IMR-90 (cell line): ENCODE measurements at regions not wholly inside any gene's neighbourhood (a gene's known extent, or its start where the extent isn't known, plus 50 kb on each side); places are given as distances from the start of the nearest gene placed in this dataset.

Experiments
- ATAC-seq: fragments of 200-7000 bp; cut with Tn5 transposase; 2 replicates; pipeline ENCODE4 v1.9.1; 2020; ENCODE audit warnings: low read depth, mild to moderate bottlenecking, moderate library complexity
- BruUV-seq: library from RNA; stranded (reverse); fragments of 400-500 nt; replicated peaks from 2 replicates; lab custom pipeline; 2021; lab: Mats Ljungman, UMichigan
- CTCF ChIA-PET: fragments of 300-600 bp; formaldehyde crosslinking; extraction: SDS; loops from one replicate; lab custom pipeline; 2021; ENCODE audit warnings: antibody characterized with exemption; lab: Yijun Ruan, JAX
- POLR2A ChIA-PET: fragments of 300-600 bp; sonication (Branson Sonifier 250); formaldehyde crosslinking; loops from one replicate; lab custom pipeline; 2022; ENCODE audit warnings: antibody characterized with exemption; ENCODE audit not compliant: unreplicated experiment; lab: Charles Lee
- DNase-seq: peaks from one replicate; pipeline ENCODE4 v3.0.0; 2013
- H2AFZ ChIP-seq: replicated peaks from 2 replicates; pipeline ENCODE3; 2013; ENCODE audit warnings: low read length, mild to moderate bottlenecking; ENCODE audit not compliant: poor library complexity
- H2AK5ac ChIP-seq: 2 replicates; pipeline ENCODE4 v1.6.1; 2013; ENCODE audit warnings: low read depth, low read length, inconsistent platforms
- H2AK9ac ChIP-seq: replicated peaks from 2 replicates; pipeline ENCODE3; 2013; ENCODE audit warnings: mild to moderate bottlenecking, low read depth, low read length, moderate library complexity; ENCODE audit not compliant: poor library complexity
- H2BK120ac ChIP-seq: 2 replicates; pipeline ENCODE4 v1.6.1; 2013; ENCODE audit warnings: low read depth, low read length, inconsistent platforms
- H2BK15ac ChIP-seq: 3 replicates; pipeline ENCODE4 v1.6.1; 2013; ENCODE audit warnings: low read depth, low read length, inconsistent platforms
- H2BK20ac ChIP-seq: 2 replicates; pipeline ENCODE4 v1.6.1; 2013; ENCODE audit warnings: low read depth, mild to moderate bottlenecking, inconsistent platforms, low read length, moderate library complexity
- H2BK5ac ChIP-seq: 2 replicates; pipeline ENCODE4 v1.6.1; 2013; ENCODE audit warnings: mild to moderate bottlenecking, low read depth, low read length, inconsistent platforms; ENCODE audit not compliant: poor library complexity, severe bottlenecking
- H3K14ac ChIP-seq: replicated peaks from 2 replicates; pipeline ENCODE4 v1.6.1; 2013; ENCODE audit warnings: low read depth, low read length, inconsistent platforms
- H3K18ac ChIP-seq: 2 replicates; pipeline ENCODE4 v1.6.1; 2013; ENCODE audit warnings: low read depth, low read length, control low read depth
- H3K23ac ChIP-seq: 2 replicates; pipeline ENCODE4 v1.6.1; 2013; ENCODE audit warnings: low read depth, low read length, inconsistent platforms
- H3K27ac ChIP-seq: 2 replicates; pipeline ENCODE4 v1.5.1; 2013; ENCODE audit warnings: mild to moderate bottlenecking, control low read depth, low read length; ENCODE audit not compliant: insufficient read depth
- H3K27me3 ChIP-seq: 2 replicates; pipeline ENCODE4 v1.6.1; 2013; ENCODE audit warnings: low read length; ENCODE audit not compliant: control insufficient read depth, insufficient read depth
- H3K36me3 ChIP-seq: 2 replicates; pipeline ENCODE4 v1.6.1; 2013; ENCODE audit warnings: low read length, mixed read lengths; ENCODE audit not compliant: control insufficient read depth, insufficient read depth
- H3K4ac ChIP-seq: 2 replicates; pipeline ENCODE4 v1.6.1; 2013; ENCODE audit warnings: low read depth, low read length, inconsistent platforms
- H3K4me1 ChIP-seq: 2 replicates; pipeline ENCODE4 v1.6.1; 2013; ENCODE audit warnings: low read length, mixed read lengths; ENCODE audit not compliant: control insufficient read depth, insufficient read depth
- H3K4me2 ChIP-seq: 2 replicates; pipeline ENCODE4 v1.6.1; 2013; ENCODE audit warnings: low read depth, mild to moderate bottlenecking, control low read depth, low read length, moderate library complexity
- H3K4me3 ChIP-seq: 2 replicates; pipeline ENCODE4 v1.5.1; 2013; ENCODE audit warnings: low read depth, mild to moderate bottlenecking, control low read depth, low read length, moderate library complexity; ENCODE audit not compliant: insufficient read depth
- H3K56ac ChIP-seq: 2 replicates; pipeline ENCODE4 v1.6.1; 2013; ENCODE audit warnings: low read length, inconsistent platforms; ENCODE audit not compliant: insufficient read depth; ENCODE audit errors: extremely low read depth
- H3K79me1 ChIP-seq, 2 experiments: 2 replicates each; pipeline ENCODE4 v1.6.1; 2013; ENCODE audit warnings: low read length in 2 of 2, inconsistent platforms in 1 of 2, low read depth in 1 of 2
- H3K9ac ChIP-seq: 2 replicates; pipeline ENCODE4 v1.6.1; 2013; ENCODE audit warnings: low read depth, low read length, control low read depth
- H3K9me1 ChIP-seq: 2 replicates; pipeline ENCODE4 v1.6.1; 2013; ENCODE audit warnings: low read length, inconsistent platforms; ENCODE audit not compliant: insufficient read depth
- H3K9me3 ChIP-seq: 2 replicates; pipeline ENCODE4 v1.6.1; 2013; ENCODE audit warnings: low read length; ENCODE audit not compliant: control insufficient read depth, insufficient read depth
- H4K20me1 ChIP-seq: 2 replicates; pipeline ENCODE4 v1.6.1; 2013; ENCODE audit warnings: low read length, inconsistent platforms; ENCODE audit not compliant: insufficient read depth
- H4K5ac ChIP-seq: 2 replicates; pipeline ENCODE4 v1.6.1; 2013; ENCODE audit warnings: mild to moderate bottlenecking, low read depth, low read length, control low read depth
- H4K8ac ChIP-seq, 2 experiments: 2 replicates each; pipeline ENCODE4 v1.6.1; 2013; ENCODE audit warnings: low read depth in 2 of 2, low read length in 2 of 2, control low read depth in 1 of 2, inconsistent platforms in 1 of 2
- H4K91ac ChIP-seq: 2 replicates; pipeline ENCODE4 v1.6.1; 2013; ENCODE audit warnings: low read depth, low read length, inconsistent platforms; ENCODE audit not compliant: insufficient read depth
- BHLHE40 ChIP-seq: fragments of 150-350 bp; IDR thresholded peaks from 2 replicates; pipeline ENCODE4 v1.6.1; 2016; ENCODE audit warnings: mild to moderate bottlenecking, low read depth, low read length
- CEBPB ChIP-seq: IDR thresholded peaks from 2 replicates; pipeline ENCODE4 v1.6.1; 2012; ENCODE audit warnings: low read depth, low read length, improper control_type of control experiment
- CHD1 ChIP-seq: IDR thresholded peaks from 2 replicates; pipeline ENCODE4 v1.6.1; 2012; ENCODE audit warnings: low read depth, low read length, improper control_type of control experiment
- FOS ChIP-seq: fragments of 150-350 bp; IDR thresholded peaks from 2 replicates; pipeline ENCODE4 v1.6.1; 2016; ENCODE audit warnings: low read depth, low read length
- MAFK ChIP-seq: IDR thresholded peaks from 2 replicates; pipeline ENCODE4 v1.6.1; 2012; ENCODE audit warnings: low read depth, low read length, improper control_type of control experiment
- MAZ ChIP-seq: IDR thresholded peaks from 2 replicates; pipeline ENCODE4 v1.6.1; 2012; ENCODE audit warnings: low read depth, mild to moderate bottlenecking, low read length, improper control_type of control experiment, moderate library complexity, borderline replicate concordance
- MXI1 ChIP-seq: IDR thresholded peaks from 2 replicates; pipeline ENCODE4 v1.6.1; 2012; ENCODE audit warnings: low read depth, mild to moderate bottlenecking, low read length, moderate library complexity, borderline replicate concordance
- NFE2L2 ChIP-seq: fragments of 150-350 bp; IDR thresholded peaks from 2 replicates; pipeline ENCODE4 v1.6.1; 2016; ENCODE audit warnings: low read depth, mild to moderate bottlenecking, low read length
- POLR2A ChIP-seq: IDR thresholded peaks from 2 replicates; pipeline ENCODE4 v1.6.1; 2012; ENCODE audit warnings: mild to moderate bottlenecking, low read depth, low read length
- RAD21 ChIP-seq: IDR thresholded peaks from 2 replicates; pipeline ENCODE4 v1.6.1; 2012; ENCODE audit warnings: low read length, improper control_type of control experiment
- RCOR1 ChIP-seq: IDR thresholded peaks from 2 replicates; pipeline ENCODE4 v1.6.1; 2012; ENCODE audit warnings: mild to moderate bottlenecking, low read length, improper control_type of control experiment; ENCODE audit not compliant: insufficient replicate concordance
- RFX5 ChIP-seq: IDR thresholded peaks from 2 replicates; pipeline ENCODE4 v1.8.0; 2012; ENCODE audit warnings: low read depth, mild to moderate bottlenecking, low read length, moderate library complexity
- SMC3 ChIP-seq: fragments of 150-350 bp; IDR thresholded peaks from 2 replicates; pipeline ENCODE4 v1.6.1; 2016; ENCODE audit warnings: low read depth, mild to moderate bottlenecking, antibody characterized with exemption, low read length, moderate library complexity
- WGBS, 2 experiments: methylation state at CpG; one replicate each; pipeline versions ENCODE4 v1.1.5 to v1.1.7; 2013; ENCODE audit warnings: missing lambda C conversion rate in 2 of 2; ENCODE audit not compliant: insufficient read length in 1 of 2; ENCODE audit errors: extremely low coverage in 2 of 2; 5-methylcytosine and 5-hydroxymethylcytosine counted together
- dilution Hi-C: fragments of 300-500 bp; cut with HindIII; formaldehyde crosslinking; loops from one replicate; pipeline ENCODE4 v1.14.3; 2018; ENCODE audit warnings: low sequenced_read_pairs; ENCODE audit not compliant: unreplicated experiment
- in situ Hi-C: fragments of 300-500 bp; cut with MboI; formaldehyde crosslinking; loops from 3 replicates; pipeline ENCODE4 v1.14.3; 2019; ENCODE audit warnings: low sequenced_read_pairs, inconsistent platforms, mixed read lengths
- intact Hi-C: fragments of 100-400 bp; cut with micrococcal nuclease; formaldehyde crosslinking; loops from 2 replicates; pipeline ENCODE4 v1.10.0; 2022
- TF ChIP-seq, protein P1 (sequence below): fragments of 150-350 bp; IDR thresholded peaks from 2 replicates; pipeline ENCODE4 v1.6.1; 2017; ENCODE audit warnings: mild to moderate bottlenecking, antibody characterized with exemption, low read length, low read depth
- TF ChIP-seq, protein P2 (sequence below): fragments of 150-350 bp; IDR thresholded peaks from 2 replicates; pipeline ENCODE4 v1.6.1; 2016; ENCODE audit warnings: low read depth, mild to moderate bottlenecking, low read length, moderate library complexity, borderline replicate concordance
- TF ChIP-seq, protein P3 (sequence below): conservative IDR thresholded peaks from 2 replicates; pipeline ENCODE4 v1.5.1; 2012; ENCODE audit warnings: mild to moderate bottlenecking, low read depth, low read length, improper control_type of control experiment

DNA sequence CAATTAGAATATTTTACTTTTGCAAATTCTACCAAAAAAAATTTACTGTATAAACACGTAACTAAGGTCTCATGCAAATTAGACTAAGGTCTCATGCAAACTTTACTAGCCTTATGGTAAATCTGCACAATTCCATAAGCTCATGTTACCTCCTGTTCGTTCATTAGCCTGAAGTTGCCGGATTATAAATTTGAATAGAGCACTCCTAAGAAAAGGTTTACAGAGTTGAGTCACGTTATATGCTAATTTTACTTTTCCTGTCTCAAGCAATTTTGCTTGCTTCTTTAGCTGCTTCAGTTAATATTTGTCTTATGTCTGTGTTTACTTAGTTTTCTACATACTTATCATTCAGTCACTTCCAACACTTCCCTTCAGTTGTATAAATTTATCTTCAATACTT lies 1434.0 kb upstream of the EYS start:
- BruUV-seq, result no TSS peak
- H3K79me1 ChIP-seq, result no peaks in the 10 kb centered on the region
- H4K91ac ChIP-seq, result no peak overlapping the region
- H4K8ac ChIP-seq, result no peak overlapping the region
- in situ Hi-C loops, result no loop called here
- DNase-seq, result no peak
- ATAC-seq, result no peak
- H2BK5ac ChIP-seq, result no peak overlapping the region
- no peaks in the 10 kb centered on the region for H3K27me3 ChIP-seq
- TF ChIP-seq NFE2L2 (no peak), RFX5 (no peak), RCOR1 (no peak), POLR2A (no peak), SMC3 (no peak), MAZ (no peak), MAFK (no peak), CHD1 (no peak), FOS (no peak), CEBPB (no peak), BHLHE40 (no peak), RAD21 (no peak), MXI1 (no peak)
- TF ChIP-seq, protein P1, sequence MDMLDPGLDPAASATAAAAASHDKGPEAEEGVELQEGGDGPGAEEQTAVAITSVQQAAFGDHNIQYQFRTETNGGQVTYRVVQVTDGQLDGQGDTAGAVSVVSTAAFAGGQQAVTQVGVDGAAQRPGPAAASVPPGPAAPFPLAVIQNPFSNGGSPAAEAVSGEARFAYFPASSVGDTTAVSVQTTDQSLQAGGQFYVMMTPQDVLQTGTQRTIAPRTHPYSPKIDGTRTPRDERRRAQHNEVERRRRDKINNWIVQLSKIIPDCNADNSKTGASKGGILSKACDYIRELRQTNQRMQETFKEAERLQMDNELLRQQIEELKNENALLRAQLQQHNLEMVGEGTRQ, result no peak
- TF ChIP-seq, protein P2, sequence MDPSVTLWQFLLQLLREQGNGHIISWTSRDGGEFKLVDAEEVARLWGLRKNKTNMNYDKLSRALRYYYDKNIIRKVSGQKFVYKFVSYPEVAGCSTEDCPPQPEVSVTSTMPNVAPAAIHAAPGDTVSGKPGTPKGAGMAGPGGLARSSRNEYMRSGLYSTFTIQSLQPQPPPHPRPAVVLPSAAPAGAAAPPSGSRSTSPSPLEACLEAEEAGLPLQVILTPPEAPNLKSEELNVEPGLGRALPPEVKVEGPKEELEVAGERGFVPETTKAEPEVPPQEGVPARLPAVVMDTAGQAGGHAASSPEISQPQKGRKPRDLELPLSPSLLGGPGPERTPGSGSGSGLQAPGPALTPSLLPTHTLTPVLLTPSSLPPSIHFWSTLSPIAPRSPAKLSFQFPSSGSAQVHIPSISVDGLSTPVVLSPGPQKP, result no peak
- TF ChIP-seq, protein P3, sequence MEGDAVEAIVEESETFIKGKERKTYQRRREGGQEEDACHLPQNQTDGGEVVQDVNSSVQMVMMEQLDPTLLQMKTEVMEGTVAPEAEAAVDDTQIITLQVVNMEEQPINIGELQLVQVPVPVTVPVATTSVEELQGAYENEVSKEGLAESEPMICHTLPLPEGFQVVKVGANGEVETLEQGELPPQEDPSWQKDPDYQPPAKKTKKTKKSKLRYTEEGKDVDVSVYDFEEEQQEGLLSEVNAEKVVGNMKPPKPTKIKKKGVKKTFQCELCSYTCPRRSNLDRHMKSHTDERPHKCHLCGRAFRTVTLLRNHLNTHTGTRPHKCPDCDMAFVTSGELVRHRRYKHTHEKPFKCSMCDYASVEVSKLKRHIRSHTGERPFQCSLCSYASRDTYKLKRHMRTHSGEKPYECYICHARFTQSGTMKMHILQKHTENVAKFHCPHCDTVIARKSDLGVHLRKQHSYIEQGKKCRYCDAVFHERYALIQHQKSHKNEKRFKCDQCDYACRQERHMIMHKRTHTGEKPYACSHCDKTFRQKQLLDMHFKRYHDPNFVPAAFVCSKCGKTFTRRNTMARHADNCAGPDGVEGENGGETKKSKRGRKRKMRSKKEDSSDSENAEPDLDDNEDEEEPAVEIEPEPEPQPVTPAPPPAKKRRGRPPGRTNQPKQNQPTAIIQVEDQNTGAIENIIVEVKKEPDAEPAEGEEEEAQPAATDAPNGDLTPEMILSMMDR, result no peak
- WGBS, 2 experiments, result no CpG with 5 or more reads among the region's 4 CpGs
- no peak overlapping the region for H4K5ac ChIP-seq
- H2BK120ac ChIP-seq, result no peak overlapping the region
- no peaks in the 10 kb centered on the region for H3K36me3 ChIP-seq
- CTCF ChIA-PET, result no interaction called here
- no peak overlapping the region for H3K23ac ChIP-seq
- H3K4me2 ChIP-seq, result no peak overlapping the region
- intact Hi-C loops, result no loop called here
- no peaks in the 10 kb centered on the region for H3K9me1 ChIP-seq
- H3K4me3 ChIP-seq, result no peak overlapping the region
- H2AK5ac ChIP-seq, result no peak overlapping the region
- H3K18ac ChIP-seq, result no peak overlapping the region
- H3K27ac ChIP-seq, result no peak overlapping the region
- no peak overlapping the region for H3K14ac ChIP-seq
- no peak overlapping the region for H3K4ac ChIP-seq
- no peak overlapping the region for H2BK20ac ChIP-seq
- no peak overlapping the region for H2BK15ac ChIP-seq
- dilution Hi-C loops, result no loop called here
- no peak overlapping the region for H3K9ac ChIP-seq
- no peaks in the 10 kb centered on the region for H4K20me1 ChIP-seq
- peaks cover 2% of the 10 kb centered on the region; the same call in 1 of the 2 replicates for H3K9me3 ChIP-seq
- H2AK9ac ChIP-seq, result no peak overlapping the region
- POLR2A ChIA-PET, result no interaction called here
- no peak overlapping the region for H2AFZ ChIP-seq
- no peaks in the 10 kb centered on the region for H3K4me1 ChIP-seq
- no peak overlapping the region for H3K56ac ChIP-seq
